ENCODE measurements at regions not wholly inside any gene's neighbourhood (a gene's known extent, or its start where the extent isn't known, plus 50 kb on each side); places are given as distances from the start of the nearest gene placed in this dataset.

GRCh38 chr10:44244745-44245600, 139.9 kb downstream of the CXCL12 start:
- TF ChIP-seq, protein P1, sequence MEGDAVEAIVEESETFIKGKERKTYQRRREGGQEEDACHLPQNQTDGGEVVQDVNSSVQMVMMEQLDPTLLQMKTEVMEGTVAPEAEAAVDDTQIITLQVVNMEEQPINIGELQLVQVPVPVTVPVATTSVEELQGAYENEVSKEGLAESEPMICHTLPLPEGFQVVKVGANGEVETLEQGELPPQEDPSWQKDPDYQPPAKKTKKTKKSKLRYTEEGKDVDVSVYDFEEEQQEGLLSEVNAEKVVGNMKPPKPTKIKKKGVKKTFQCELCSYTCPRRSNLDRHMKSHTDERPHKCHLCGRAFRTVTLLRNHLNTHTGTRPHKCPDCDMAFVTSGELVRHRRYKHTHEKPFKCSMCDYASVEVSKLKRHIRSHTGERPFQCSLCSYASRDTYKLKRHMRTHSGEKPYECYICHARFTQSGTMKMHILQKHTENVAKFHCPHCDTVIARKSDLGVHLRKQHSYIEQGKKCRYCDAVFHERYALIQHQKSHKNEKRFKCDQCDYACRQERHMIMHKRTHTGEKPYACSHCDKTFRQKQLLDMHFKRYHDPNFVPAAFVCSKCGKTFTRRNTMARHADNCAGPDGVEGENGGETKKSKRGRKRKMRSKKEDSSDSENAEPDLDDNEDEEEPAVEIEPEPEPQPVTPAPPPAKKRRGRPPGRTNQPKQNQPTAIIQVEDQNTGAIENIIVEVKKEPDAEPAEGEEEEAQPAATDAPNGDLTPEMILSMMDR (IDR thresholded peaks at IDR 0.05; ENCODE audit: low read depth, low read length): no peak
- no peak overlapping the region for H3K4me3 ChIP-seq (ENCODE audit: low read depth, low read length)
- no peak for DNase-seq
- no peaks in the 10 kb centered on the region for H3K9me3 ChIP-seq
- H3K36me3 ChIP-seq: no peaks in the 10 kb centered on the region
- H3K4me1 ChIP-seq: no peaks in the 10 kb centered on the region
- H3K27me3 ChIP-seq: no peaks in the 10 kb centered on the region

DNA sequence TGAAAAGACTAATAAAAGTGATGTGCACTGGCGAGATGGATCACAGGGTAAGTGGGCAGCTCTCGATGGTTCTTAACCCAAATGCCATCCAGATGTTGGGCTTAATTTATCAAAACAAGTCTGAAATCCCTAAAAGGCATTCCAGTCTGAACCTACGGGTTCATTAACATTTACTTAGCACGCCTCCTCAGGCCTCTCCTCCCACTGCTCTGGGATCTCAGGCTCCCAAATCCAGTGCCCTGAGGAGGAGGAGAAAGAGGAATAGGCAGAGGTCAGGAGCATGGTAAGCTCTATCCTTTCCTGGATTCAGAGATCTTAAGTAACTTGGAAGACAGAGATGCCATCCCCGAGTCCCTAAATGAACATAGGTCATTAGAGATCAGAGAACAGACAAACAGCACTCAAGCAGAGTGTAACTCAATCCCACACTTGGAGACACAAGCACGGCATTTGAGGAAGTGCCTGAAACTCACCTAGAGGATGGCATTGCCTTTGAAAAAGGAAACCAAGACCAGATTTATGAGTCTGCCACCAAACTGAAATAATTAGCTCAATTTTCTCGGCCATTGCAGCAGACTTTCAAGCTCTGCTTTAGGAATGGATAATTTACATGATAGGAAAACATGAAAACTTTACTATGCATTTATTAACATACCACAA, 140.9 kb downstream of the CXCL12 start:
- H3K36me3 ChIP-seq: no peaks in the 10 kb centered on the region
- no peak overlapping the region for H3K4me3 ChIP-seq (ENCODE audit: low read depth, low read length)
- no peak for DNase-seq
- no peaks in the 10 kb centered on the region for H3K27me3 ChIP-seq
- TF ChIP-seq, protein P1 (IDR thresholded peaks at IDR 0.05; ENCODE audit: low read depth, low read length): no peak
- no peaks in the 10 kb centered on the region for H3K4me1 ChIP-seq
- no peaks in the 10 kb centered on the region for H3K9me3 ChIP-seq

- Histone ChIP-seq H3K27me3 (no peaks in the 10 kb centered on the region), H3K36me3 (no peaks in the 10 kb centered on the region), H3K4me1 (no peaks in the 10 kb centered on the region), H3K4me3 (ENCODE audit: low read depth, low read length) (no peak overlapping the region), H3K9me3 (no peaks in the 10 kb centered on the region)
- DNase-seq: no peak
- TF ChIP-seq, protein P1 (IDR thresholded peaks at IDR 0.05; ENCODE audit: low read depth, low read length): no peak
Observed at GRCh38 chr10:44242826-44243225, 142.1 kb downstream of the CXCL12 start.

GRCh38 chr10:44242091-44242490, 142.8 kb downstream of the CXCL12 start:
- Histone ChIP-seq H3K36me3 (no peaks in the 10 kb centered on the region), H3K27me3 (no peaks in the 10 kb centered on the region), H3K4me3 (ENCODE audit: low read depth, low read length) (no peak overlapping the region), H3K9me3 (no peaks in the 10 kb centered on the region), H3K4me1 (no peaks in the 10 kb centered on the region)
- TF ChIP-seq, protein P1 (IDR thresholded peaks at IDR 0.05; ENCODE audit: low read depth, low read length): no peak
- no peak for DNase-seq

GRCh38 chr10:44240584-44241205, 144.2 kb downstream of the CXCL12 start:
- Histone ChIP-seq H3K4me1 (no peaks in the 10 kb centered on the region), H3K9me3 (no peaks in the 10 kb centered on the region), H3K4me3 (ENCODE audit: low read depth, low read length) (no peak overlapping the region), H3K27me3 (no peaks in the 10 kb centered on the region), H3K36me3 (no peaks in the 10 kb centered on the region)
- TF ChIP-seq, protein P1 (IDR thresholded peaks at IDR 0.05; ENCODE audit: low read depth, low read length): no peak
- DNase-seq: no peak
